Omental fat pad (tissue), 3 donors: ENCODE measurements at regions not wholly inside any gene's neighbourhood (a gene's known extent, or its start where the extent isn't known, plus 50 kb on each side); places are given as distances from the start of the nearest gene placed in this dataset.

Experiments used
- ATAC-seq: fragments of 150-250 bp; one replicate; pipeline ENCODE4 v1.9.1; 2016; ENCODE audit warnings: mild to moderate bottlenecking, moderate library complexity; ENCODE audit not compliant: low FRiP score
- DNase-seq: peaks from one replicate; pipeline ENCODE4 v3.0.0-alpha.2; 2019; ENCODE audit warnings: low spot score
- CTCF ChIP-seq, 3 donors: fragments of 450-650 bp; IDR thresholded peaks; one replicate each; pipeline ENCODE4 v1.5.1; 2016 to 2017; ENCODE audit warnings: antibody characterized with exemption in 3 of 3, mild to moderate bottlenecking in 3 of 3, moderate library complexity in 2 of 3

- ATAC-seq (no peak), DNase-seq (no peak)
- TF ChIP-seq CTCF (IDR thresholded peaks at IDR 0.05): no peak
These were observed 630.1 kb downstream of the IRX1 start for GRCh38 chr5:4225741-4226140.

GRCh38 chr5:4226565-4226964 is 630.9 kb downstream of the IRX1 start:
- TF ChIP-seq CTCF (IDR thresholded peaks at IDR 0.05): no peak
- no peak for ATAC-seq
- no peak for DNase-seq

- ATAC-seq (no peak), DNase-seq (no peak)
- no peak for TF ChIP-seq CTCF (IDR thresholded peaks at IDR 0.05)
These were observed 633.1 kb downstream of the IRX1 start for GRCh38 chr5:4228708-4229107.

GRCh38 chr5:4229414-4230292 is 634.0 kb downstream of the IRX1 start:
- DNase-seq (no peak), ATAC-seq (peak; percentile 32)
- no peak for TF ChIP-seq CTCF (IDR thresholded peaks at IDR 0.05)

- no peak for TF ChIP-seq CTCF (IDR thresholded peaks at IDR 0.05)
- no peak for DNase-seq
- no peak for ATAC-seq
These were observed 634.8 kb downstream of the IRX1 start for GRCh38 chr5:4230471-4230785.

- no peak for TF ChIP-seq CTCF (IDR thresholded peaks at IDR 0.05)
- ATAC-seq: no peak
- no peak for DNase-seq
These were observed 635.4 kb downstream of the IRX1 start for GRCh38 chr5:4230786-4231641.
